HUES64 (cell line): ENCODE measurements at regions not wholly inside any gene's neighbourhood (a gene's known extent, or its start where the extent isn't known, plus 50 kb on each side); places are given as distances from the start of the nearest gene placed in this dataset.

Experiments
- H3K27ac ChIP-seq: 2 replicates; pipeline ENCODE4 v1.7.0; 2013; ENCODE audit warnings: low read depth, low read length, inconsistent platforms
- H3K27me3 ChIP-seq: 2 replicates; pipeline ENCODE4 v1.6.1; 2013; ENCODE audit warnings: mild to moderate bottlenecking, low read length; ENCODE audit not compliant: insufficient read depth
- H3K36me3 ChIP-seq: 2 replicates; pipeline ENCODE4 v1.6.1; 2013; ENCODE audit warnings: mild to moderate bottlenecking, low read length; ENCODE audit not compliant: insufficient read depth
- H3K4me1 ChIP-seq: 2 replicates; pipeline ENCODE4 v1.6.1; 2013; ENCODE audit warnings: mild to moderate bottlenecking, low read length, moderate library complexity; ENCODE audit not compliant: insufficient read depth
- H3K4me3 ChIP-seq: 2 replicates; pipeline ENCODE4 v1.5.1; 2013; ENCODE audit warnings: mild to moderate bottlenecking, low read length, moderate library complexity
- H3K9ac ChIP-seq: 2 replicates; pipeline ENCODE4 v1.6.1; 2013; ENCODE audit warnings: mild to moderate bottlenecking, low read depth, low read length
- H3K9me3 ChIP-seq: 2 replicates; pipeline ENCODE4 v1.6.1; 2013; ENCODE audit warnings: low read depth, low read length; ENCODE audit not compliant: insufficient read depth
- WGBS: fragments of 150-250, 120-280 bp; methylation state at CpG from one replicate; pipeline ENCODE4 v1.1.7; 2013; ENCODE audit warnings: missing lambda C conversion rate; 5-methylcytosine and 5-hydroxymethylcytosine counted together

DNA sequence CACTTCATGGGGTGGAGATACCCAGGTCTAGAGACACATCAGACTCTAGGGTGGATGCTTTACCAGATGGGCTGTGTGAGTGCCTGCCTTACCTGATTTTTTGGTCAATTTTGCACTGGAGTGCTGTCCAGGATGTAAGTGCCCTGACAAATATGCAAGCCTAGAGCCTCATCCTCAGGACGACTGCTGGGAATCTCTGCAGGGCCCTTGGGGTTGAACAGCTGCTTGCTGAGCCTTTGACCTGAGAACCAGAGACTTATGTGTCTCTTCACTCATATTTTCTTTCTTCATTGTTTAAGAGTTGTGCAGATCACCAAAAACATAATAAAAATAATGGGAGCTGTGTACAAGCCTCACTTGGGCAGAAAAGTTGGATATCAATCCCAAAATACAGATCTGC, 551.5 kb upstream of the ATP2B1 start:
- Histone ChIP-seq H3K9me3 (no peaks in the 10 kb centered on the region), H3K9ac (no peak overlapping the region), H3K27me3 (no peaks in the 10 kb centered on the region), H3K36me3 (no peaks in the 10 kb centered on the region), H3K4me1 (no peaks in the 10 kb centered on the region), H3K4me3 (no peak overlapping the region), H3K27ac (no peak overlapping the region)
- 83% methylated on average over 1 of the region's 1 CpG for whole genome bisulfite sequencing

- Histone ChIP-seq H3K9ac (no peak overlapping the region), H3K4me3 (no peak overlapping the region), H3K27me3 (no peaks in the 10 kb centered on the region), H3K9me3 (no peaks in the 10 kb centered on the region), H3K27ac (no peak overlapping the region), H3K36me3 (no peaks in the 10 kb centered on the region), H3K4me1 (peaks cover 3% of the 10 kb centered on the region; the same call in 1 of the 2 replicates)
- WGBS: 94% methylated on average over 4 of the region's 4 CpGs
Measured at GRCh38 chr12:90257927-90258624, 549.4 kb upstream of the ATP2B1 start.

GRCh38 chr12:90254796-90255195, 546.2 kb upstream of the ATP2B1 start:
- no peak overlapping the region for H3K9ac ChIP-seq
- no peaks in the 10 kb centered on the region for H3K9me3 ChIP-seq
- no peak overlapping the region for H3K27ac ChIP-seq
- no peak overlapping the region for H3K4me3 ChIP-seq
- H3K27me3 ChIP-seq: no peaks in the 10 kb centered on the region
- H3K36me3 ChIP-seq: no peaks in the 10 kb centered on the region
- H3K4me1 ChIP-seq: peaks cover 4% of the 10 kb centered on the region; the same call in 1 of the 2 replicates

DNA sequence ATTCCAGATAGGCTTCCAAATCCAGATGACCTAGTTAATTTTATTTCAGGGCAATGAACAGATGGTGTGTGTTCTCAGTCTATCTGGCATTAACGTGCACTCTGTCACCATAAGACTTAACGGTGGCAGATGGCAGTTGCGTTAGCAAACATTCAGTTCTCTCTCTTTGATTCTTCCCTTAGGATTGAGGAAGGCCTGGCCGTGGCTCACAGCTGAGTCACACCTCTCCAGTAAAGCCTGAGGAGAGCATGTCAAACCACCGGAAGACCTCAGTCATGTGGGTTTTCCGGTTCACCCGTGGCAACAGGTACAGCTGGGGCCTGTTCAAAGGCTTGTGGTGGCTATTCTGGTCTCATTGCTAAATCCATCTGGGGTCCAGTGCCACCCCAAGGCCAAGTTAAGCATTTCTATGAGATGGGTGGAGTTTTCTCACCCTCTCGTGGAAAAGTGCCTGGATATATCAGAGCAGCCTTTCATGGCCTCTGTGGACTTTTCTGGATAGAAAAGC, 545.1 kb upstream of the ATP2B1 start:
- H3K36me3 ChIP-seq: no peaks in the 10 kb centered on the region
- no peaks in the 10 kb centered on the region for H3K9me3 ChIP-seq
- H3K27ac ChIP-seq: no peak overlapping the region
- peaks cover 4% of the 10 kb centered on the region; the same call in 1 of the 2 replicates for H3K4me1 ChIP-seq
- 88% methylated on average over 8 of the region's 8 CpGs for WGBS
- no peaks in the 10 kb centered on the region for H3K27me3 ChIP-seq
- no peak overlapping the region for H3K9ac ChIP-seq
- no peak overlapping the region for H3K4me3 ChIP-seq

- H3K27ac ChIP-seq: no peak overlapping the region
Measured at GRCh38 chr12:90253136-90253535, 544.5 kb upstream of the ATP2B1 start.

DNA sequence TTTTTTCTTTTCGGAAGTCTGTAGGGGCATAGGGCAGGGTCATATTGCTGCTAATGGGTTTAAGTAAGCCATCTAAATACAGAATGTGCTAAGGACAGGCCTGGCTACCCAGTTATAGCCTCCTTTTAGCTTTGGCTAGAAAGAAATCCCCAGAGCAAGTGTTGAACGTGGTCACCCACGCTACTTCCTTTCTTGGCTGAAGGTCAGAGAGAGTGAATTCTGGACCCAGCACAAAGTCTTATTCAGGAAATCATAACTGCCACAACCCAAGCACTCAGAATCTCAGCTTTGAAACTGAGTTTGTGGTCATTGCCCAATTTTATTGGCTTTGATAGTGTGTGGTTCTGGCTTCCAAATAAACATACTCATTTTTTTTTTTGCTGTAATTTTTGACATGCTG, 542.1 kb upstream of the ATP2B1 start:
- Histone ChIP-seq H3K27me3 (no peaks in the 10 kb centered on the region), H3K4me1 (peaks cover 4% of the 10 kb centered on the region; the same call in 1 of the 2 replicates), H3K27ac (no peak overlapping the region), H3K4me3 (no peak overlapping the region), H3K36me3 (no peaks in the 10 kb centered on the region), H3K9ac (no peak overlapping the region), H3K9me3 (no peaks in the 10 kb centered on the region)
- WGBS: 92% methylated on average over 3 of the region's 3 CpGs

More at GRCh38 chr12:90253136-90253535, 544.5 kb upstream of the ATP2B1 start:
- no peaks in the 10 kb centered on the region for H3K36me3 ChIP-seq
- H3K4me3 ChIP-seq: no peak overlapping the region
- peaks cover 4% of the 10 kb centered on the region; the same call in 1 of the 2 replicates for H3K4me1 ChIP-seq
- H3K9me3 ChIP-seq: no peaks in the 10 kb centered on the region
- H3K9ac ChIP-seq: no peak overlapping the region
- WGBS: 82% methylated on average over 2 of the region's 4 CpGs
- H3K27me3 ChIP-seq: no peaks in the 10 kb centered on the region

GRCh38 chr12:90250042-90250441, 541.4 kb upstream of the ATP2B1 start:
- Histone ChIP-seq H3K27me3 (no peaks in the 10 kb centered on the region), H3K27ac (no peak overlapping the region), H3K9me3 (no peaks in the 10 kb centered on the region), H3K36me3 (no peaks in the 10 kb centered on the region), H3K4me1 (peaks cover 4% of the 10 kb centered on the region; the same call in 1 of the 2 replicates), H3K4me3 (no peak overlapping the region), H3K9ac (no peak overlapping the region)
- WGBS: 81% methylated on average over 6 of the region's 6 CpGs

- Histone ChIP-seq H3K27me3 (no peaks in the 10 kb centered on the region), H3K27ac (no peak overlapping the region), H3K9ac (no peak overlapping the region), H3K4me3 (no peak overlapping the region), H3K4me1 (no peaks in the 10 kb centered on the region), H3K36me3 (no peaks in the 10 kb centered on the region), H3K9me3 (no peaks in the 10 kb centered on the region)
Measured at GRCh38 chr12:90246688-90247087, 538.0 kb upstream of the ATP2B1 start.

DNA sequence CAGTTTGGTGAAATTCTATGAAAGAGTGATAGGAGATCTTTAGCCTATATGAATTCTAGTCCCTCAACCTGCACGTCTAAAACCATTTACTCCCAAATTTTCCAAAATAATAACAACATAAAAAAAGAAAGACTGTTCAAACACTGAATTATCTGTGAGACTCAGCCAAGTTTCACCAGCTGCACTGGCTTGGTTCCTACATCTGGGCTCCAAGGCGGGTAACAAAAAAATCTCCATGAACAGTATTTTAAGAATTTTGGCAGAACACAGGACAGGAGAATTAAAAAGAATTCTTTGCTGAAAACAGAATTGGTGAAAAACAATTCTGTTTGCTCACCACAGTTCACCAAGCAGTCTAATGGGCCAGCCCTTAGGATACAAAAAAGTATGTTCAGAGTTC, 536.8 kb upstream of the ATP2B1 start:
- WGBS: 93% methylated on average over 2 of the region's 2 CpGs
- Histone ChIP-seq H3K27me3 (no peaks in the 10 kb centered on the region), H3K4me1 (no peaks in the 10 kb centered on the region), H3K9me3 (no peaks in the 10 kb centered on the region), H3K9ac (no peak overlapping the region), H3K27ac (no peak overlapping the region), H3K36me3 (no peaks in the 10 kb centered on the region), H3K4me3 (no peak overlapping the region)

GRCh38 chr12:90244232-90244631, 535.6 kb upstream of the ATP2B1 start:
- no peaks in the 10 kb centered on the region for H3K36me3 ChIP-seq
- no peak overlapping the region for H3K27ac ChIP-seq
- WGBS: 95% methylated on average over 3 of the region's 3 CpGs
- no peaks in the 10 kb centered on the region for H3K9me3 ChIP-seq
- H3K9ac ChIP-seq: no peak overlapping the region
- no peaks in the 10 kb centered on the region for H3K4me1 ChIP-seq
- H3K27me3 ChIP-seq: no peaks in the 10 kb centered on the region
- H3K4me3 ChIP-seq: no peak overlapping the region

GRCh38 chr12:90243211-90243610, 534.6 kb upstream of the ATP2B1 start:
- no peaks in the 10 kb centered on the region for H3K9me3 ChIP-seq
- H3K9ac ChIP-seq: no peak overlapping the region
- H3K4me1 ChIP-seq: no peaks in the 10 kb centered on the region
- H3K27me3 ChIP-seq: no peaks in the 10 kb centered on the region
- H3K4me3 ChIP-seq: no peak overlapping the region
- WGBS: 98% methylated on average over 4 of the region's 4 CpGs
- H3K27ac ChIP-seq: no peak overlapping the region
- H3K36me3 ChIP-seq: no peaks in the 10 kb centered on the region
